HG03097 (cell line): ENCODE measurements at regions not wholly inside any gene's neighbourhood (a gene's known extent, or its start where the extent isn't known, plus 50 kb on each side); places are given as distances from the start of the nearest gene placed in this dataset.

Experiments used
- ATAC-seq: cut with Tn5 transposase; IDR thresholded peaks from one replicate; pipeline ENCODE4 v1.9.1; 2021; ENCODE audit not compliant: unreplicated experiment, low FRiP score

DNA sequence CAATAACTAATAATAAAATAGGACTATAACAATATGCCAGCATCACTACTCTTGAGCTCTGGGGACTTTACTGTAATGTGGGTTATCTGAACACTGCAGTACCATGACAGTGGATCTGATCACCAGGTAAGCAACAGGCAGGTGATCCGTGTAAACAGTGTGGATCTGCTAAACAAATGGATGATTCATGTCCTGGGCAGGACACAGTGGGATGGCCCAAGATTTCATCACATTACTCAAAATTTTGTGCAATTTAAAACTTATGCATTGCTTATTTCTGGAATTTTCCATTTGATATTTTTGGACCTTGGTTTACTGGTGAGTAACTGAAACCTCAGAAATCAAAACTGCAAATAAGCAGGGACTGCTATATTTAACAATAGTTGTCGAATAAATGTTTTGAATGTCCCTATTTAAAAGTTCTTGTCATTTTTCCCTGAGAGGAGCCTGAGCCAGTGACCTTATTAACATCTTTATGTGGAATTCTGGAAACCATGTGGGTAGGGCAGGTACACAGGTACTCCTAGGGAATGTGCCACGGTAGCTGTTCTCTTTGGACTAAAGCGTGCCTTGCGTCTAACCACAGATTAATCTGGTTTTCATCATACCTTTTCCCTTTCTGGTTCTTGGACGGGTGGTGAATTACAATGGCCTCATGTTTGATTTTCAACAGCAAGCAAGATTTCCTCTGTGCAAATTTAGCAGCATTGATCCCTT is 214.5 kb upstream of the SASH1 start:
- no peak for ATAC-seq

DNA sequence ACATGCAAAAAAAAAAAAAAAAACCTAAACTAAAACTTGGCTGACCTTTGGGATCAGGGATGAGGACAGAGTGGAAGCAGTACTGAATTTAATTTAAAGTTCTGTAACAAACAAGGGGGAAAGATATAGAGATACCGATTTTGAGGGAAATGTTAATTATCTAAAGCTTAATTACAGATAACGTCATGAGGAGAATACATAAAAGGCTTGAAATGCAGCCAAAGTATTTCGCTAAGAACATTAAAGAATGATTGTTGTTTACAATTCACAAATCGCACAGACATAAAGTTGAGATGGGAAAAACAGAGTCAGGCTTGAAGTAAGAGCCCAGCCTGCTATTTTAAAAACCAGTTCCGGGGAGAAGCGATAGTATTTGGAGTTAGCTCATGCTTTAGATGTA is 208.0 kb upstream of the SASH1 start:
- ATAC-seq = no peak

DNA sequence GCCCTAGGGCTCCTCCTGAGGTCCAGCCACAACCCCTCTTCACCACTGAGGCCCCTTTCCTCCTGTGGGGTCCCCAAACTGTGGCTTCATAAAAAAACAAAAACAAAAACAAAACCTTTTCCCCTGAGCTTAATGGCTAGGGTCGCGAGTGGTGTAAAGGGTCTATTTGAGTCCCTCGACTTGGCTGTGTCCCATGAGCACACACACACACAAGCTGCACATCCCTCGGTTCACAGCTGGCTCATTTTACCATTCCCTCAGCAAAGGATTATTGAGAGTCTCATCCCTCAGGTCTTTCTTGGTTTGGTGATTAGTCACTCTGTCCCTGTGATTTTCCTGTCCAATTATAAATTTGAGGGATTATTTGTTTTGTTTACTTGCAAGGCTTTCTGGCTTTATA is 206.1 kb upstream of the SASH1 start:
- no peak for ATAC-seq

DNA sequence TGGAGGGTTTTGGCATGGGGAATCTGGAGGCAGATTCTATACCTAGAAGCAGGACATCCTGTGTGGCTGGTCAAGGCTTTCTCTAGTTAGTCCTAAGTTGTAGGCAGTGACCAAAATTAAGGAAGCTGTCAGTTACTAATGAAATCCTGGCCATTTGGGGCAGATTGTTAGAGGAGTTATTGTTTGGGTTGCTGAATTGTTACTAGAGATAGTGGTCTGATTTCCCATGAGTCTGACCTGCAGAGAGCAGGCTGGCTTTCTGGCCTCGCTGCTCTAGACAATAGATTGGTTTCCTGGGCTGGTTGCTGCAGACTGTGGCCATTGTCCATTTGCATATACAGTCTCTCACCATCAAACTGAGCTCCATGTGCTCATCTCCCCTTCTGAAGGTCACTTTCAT is 205.0 kb upstream of the SASH1 start:
- ATAC-seq = no peak

DNA sequence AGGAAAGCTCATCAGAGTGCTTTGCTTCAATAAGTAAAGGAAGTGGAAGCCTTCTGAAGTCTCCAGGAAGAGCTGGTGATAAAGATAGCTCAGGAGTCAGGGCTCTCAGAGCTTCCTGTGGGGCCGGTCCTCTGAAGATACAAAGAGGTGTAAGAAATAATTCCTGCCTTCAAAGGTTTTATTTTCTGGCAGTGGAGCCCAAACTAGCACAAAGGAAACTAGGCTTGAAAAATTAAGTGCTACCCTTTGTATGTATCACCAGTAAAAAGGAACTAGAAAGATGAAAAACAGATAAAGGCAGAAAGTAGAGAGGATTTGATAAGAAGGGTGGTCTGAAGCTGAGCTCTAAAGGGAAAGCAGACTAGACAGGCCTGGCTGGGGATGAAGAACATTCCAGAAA is 204.1 kb upstream of the SASH1 start:
- ATAC-seq = no peak

DNA sequence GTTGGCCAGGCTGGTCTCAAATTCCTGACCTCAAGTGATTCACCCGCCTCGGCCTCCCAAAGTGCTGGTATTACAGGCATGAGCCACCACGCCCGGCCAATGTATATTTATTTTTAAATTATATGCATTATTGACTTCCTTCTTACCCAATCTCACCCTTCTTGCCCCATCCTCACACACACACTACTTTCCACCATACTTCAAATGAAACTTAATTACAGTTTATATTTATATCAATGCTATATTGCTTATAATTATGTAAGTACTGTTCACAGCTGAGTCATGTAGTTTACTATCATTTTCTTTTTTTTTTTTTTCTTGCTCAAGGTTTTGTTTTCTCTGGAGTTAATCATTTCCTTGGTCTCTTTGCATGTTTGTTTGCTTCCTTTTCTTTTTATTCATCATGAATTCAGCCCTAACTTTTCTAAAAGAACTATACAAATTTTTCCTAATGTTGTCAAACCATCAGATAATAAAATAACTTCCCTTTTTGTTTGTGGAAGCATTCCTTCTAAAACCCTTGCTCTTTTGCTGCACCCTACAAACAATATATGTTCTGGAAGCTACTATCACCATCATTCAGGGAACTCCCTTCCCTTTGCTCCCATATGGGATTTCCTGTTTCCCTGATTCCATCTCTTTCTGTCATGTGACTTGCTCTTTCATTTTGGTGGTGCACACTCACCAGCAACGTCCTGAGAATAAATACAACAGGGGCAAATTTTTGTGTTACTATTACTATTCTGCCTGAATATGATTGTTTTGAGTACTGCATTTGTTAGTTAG is 201.7 kb upstream of the SASH1 start:
- ATAC-seq = no peak

DNA sequence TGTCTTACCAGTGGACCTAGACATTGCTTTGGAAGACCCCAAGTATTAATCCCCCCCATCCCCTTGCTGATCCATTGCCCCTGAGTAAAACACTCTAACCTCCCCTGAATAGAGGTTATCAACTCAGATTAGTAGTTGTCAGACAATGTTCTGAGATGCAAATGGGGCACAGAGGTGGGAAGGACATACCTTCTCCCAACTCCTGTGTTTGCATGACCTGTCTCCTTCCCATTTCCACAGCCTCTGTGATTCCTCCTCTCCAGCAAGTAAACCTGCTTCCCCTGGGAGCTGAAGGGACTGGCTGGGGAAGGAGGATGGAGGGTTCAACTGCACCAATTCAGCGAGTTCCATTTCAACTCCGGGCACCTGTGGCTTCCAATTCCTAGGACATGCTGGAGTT is 199.8 kb upstream of the SASH1 start:
- ATAC-seq = no peak

DNA sequence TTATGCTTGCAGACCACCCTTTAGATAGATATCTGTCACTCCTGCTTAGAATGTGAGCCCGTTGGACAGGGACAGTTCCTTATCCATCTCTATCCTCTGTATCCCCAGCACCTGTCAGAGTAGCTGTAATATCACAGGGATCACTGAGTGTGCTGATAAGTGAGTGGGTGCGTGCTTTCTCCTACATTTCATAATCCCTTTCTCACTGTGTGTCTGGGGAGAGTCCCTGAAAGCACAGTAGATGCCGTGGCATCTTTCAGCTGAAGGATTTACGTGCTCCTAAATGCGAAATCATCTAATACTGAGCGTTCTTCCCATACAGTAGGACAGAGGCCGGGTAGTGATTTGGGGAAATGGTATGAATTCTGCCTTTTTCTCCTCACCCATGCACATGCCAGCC is 198.9 kb upstream of the SASH1 start:
- ATAC-seq = no peak

DNA sequence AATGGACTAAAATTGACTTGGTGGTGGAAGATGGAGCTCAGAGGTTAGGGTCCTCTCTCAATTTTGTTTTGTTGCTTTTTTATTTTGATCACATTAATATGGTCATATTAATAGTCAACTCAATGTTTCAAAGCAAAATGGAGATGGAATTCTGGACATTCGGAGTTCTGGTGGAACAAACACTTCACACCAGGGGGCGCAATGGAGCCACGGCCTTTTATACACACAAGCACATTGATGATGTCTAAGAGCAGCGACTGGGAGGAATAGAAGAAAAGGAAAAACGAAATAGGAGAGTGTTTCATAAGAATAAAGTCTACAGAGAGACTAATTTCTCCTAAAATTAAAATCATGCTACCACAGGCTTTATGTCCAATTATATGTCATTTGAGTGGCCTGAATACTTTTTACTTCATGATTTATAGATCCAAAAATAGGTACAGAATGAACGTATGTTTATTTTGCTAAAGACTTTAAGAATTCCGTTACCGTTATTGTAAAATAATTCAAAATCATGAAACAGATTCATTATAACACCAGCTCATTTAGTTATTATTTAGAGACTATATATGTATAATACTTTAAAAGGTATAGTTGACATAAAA is 197.6 kb upstream of the SASH1 start:
- ATAC-seq = peak; percentile 57

DNA sequence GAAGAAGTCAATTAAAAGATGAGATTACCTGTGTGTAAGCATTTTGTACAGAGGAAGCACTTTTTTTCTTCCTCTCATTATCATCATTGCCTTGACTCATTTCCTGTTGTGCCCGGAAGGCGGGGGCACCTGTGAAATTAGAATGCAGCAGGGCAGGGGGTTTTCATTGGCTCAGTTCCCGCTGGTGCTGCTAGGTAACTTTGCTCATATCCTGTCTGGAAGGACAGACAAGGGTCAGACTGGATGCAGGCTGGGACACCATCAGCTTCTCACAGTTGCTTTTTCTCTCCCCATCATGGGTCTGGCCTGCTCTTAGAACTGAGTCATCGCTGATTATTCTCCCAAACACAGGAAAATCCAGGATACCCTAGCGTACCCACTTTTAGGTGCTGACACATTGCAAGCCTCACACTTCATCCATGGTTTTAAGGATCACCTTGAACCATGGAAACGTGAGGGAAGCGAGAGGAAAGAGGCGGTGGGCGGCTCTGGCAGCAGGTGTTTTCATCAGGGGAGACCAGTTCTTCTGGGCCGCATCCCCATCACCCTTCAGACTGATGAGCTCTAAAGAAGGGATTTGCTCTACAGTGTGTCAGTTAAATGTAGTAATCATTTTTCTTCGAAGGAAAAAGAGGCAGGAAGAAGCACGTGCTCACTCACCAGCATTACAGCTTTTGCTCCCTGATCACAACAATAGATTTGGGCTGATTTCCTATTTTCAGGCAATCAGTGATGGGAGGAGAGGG is 195.7 kb upstream of the SASH1 start:
- no peak for ATAC-seq

DNA sequence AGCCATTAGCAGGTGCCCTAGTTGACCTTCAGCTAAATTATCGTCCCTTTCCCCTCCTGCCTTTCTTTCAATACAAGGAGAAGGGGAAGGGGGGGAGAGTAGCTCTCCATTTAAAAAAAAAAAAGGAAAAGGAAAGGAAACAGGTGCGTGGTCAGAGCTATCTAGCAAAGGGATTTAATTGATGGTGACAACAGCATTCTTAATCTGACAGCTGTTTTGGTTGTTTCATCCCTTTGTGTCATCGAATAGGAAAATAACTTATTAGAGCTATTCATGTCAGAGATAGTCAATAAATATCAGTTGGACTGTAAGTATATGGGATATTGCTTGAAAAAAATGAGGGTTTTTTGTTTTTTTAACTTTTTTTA is 195.2 kb upstream of the SASH1 start:
- no peak for ATAC-seq

DNA sequence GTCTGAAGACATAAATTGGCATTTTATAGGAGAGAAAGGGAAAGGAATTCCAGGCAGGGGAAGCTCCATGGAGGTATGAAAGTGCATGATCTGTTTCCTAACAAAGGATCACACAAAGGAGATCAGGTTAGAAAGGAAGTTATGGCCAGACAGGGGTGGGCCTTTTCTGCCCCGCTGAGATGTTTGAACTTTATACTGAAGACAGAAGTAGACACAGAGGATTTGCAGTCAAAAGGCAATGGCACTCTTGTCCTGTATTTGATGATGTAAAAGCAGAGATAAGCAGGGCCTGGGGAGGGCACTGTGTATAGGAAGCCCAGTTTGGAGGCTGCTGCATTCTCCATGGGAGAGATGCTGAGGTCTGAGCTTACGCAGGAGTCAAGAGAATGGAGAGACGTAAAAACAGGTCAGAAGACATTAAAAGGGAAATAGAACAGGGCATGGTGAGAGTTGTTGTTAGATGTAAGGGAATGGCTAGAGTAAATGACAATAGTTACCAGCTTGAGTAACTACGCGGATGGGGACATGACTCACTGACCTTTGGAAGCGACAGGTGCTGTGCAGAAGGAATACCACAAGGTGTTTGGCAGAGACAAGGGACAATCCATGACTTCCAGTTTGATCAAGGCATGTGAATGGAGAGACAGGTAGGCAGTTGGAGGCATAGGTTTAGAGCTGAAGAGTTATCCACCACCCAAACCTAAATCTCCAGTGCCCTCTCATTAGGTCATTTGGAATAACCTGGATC is 190.6 kb upstream of the SASH1 start:
- ATAC-seq = no peak

DNA sequence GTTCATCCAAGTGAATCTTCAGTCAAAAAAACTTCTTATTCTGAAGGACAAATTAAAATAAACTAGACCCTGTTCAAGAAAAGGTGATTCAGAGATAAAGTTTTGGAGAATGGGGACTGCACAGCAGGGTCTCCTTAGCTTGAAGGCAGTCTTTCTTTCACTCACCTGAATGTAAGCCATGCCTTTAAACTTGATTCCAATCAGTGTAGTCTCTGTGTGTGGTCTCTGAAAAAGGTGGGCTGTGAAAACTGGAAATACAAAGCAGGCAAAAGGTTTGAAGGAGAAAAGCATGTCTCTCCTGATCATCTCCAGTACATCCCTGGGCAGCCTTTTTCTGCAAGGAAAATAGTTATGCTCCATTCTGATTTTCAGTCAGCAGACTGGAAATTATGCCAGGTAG is 188.0 kb upstream of the SASH1 start:
- ATAC-seq = no peak

DNA sequence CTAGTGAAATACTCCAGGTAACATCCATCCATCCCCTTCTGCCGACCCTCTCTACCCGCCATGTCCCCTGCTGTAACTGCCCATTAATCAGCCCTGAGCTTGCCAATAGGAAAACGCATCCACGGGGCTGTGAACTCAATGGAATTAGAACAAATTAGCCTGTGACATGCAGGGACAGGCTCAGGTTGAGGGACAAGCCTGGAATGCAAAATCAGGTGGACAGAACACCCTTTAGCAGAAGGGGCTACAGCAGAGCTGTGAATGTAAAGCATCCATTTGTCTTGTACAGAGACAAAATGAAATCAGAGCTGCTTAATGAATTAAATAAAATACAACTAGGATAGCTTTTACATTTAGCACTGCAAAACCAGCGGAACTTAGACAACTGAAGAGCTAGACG is 187.3 kb upstream of the SASH1 start:
- ATAC-seq = no peak

DNA sequence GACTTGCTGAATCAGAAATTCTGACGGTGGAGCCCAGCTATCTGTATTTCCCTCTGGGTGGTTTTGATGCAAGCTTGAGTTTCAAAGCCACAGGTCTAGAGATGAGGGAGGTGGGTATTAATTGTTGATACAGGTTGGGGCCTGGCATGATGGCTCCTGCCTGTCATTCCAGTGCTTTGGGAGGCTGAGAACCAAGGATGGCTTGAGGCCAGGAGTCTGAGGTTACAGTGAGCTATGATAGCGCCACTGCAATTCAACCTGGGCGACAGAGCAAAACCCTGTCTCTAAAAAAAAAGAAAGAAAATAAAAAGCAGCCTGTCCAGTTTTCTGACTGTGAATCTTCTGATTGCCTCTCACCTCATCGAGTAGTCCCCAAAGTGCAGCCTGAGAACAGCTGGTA is 184.8 kb upstream of the SASH1 start:
- ATAC-seq = no peak

DNA sequence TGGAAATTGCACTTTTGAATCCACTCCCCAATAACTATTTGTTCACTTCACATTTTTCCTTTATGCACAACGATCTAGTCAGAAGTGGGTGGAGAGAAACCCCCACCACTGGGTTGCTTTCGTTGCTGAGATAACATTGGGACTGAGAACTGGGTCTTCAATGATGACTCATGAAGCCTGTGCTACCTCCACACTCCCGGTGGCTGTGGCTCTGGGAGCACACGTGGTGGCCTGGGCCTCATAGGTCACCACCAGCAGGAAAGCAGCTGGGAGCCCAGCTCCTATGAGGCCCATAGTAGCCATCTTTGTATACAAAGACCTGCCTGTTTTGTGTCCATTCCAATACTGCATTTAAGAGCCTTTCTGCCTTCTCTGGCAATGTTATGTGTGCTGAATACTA is 178.0 kb upstream of the SASH1 start:
- ATAC-seq = no peak

DNA sequence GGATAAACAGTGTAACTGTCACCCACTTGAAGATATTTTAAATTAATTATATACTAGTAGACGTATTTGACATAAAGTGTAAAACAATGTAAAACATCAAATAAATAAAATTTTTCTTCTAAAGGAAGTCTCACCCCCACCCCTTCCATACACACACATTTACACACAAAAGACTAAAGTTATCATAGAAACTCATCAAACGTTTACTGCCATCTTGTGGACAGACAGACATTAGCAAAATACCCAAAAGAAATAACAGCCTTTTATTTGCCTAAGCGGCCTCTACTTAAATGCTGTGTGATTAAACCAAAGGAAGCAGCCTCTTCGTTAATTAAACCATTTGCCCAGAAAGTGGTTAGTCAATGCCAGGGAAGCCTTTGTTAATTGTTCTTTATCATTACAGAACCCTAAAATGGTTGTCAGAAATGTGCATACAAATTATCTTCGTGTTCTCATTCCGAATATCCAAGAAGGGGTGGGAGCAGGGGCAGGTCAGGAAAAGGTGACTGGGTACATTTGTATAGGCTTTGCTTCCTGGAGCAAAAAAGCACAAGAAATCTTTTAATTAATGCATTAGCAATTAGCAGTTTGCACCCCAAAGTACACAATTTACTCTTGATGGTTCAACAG is 176.2 kb upstream of the SASH1 start:
- no peak for ATAC-seq

DNA sequence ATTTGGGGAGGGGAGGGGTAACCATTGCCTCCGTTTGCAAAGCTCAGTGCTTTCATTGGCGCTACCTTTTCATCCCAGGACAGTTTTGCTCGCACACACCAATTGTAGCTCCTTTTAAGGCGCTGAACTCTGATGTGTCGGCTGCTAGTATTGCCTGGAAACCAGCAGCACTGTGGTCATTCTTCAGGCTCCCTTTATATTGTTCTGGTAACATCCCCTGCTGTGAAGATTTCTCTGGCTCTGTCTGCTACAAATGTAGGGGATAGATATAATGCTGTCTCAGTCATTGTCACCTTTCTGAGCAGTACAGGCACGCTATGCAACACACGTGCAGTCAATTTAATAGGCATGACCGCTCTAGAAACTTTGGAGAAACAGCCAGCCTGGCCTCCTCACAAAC is 172.9 kb upstream of the SASH1 start:
- ATAC-seq = no peak

DNA sequence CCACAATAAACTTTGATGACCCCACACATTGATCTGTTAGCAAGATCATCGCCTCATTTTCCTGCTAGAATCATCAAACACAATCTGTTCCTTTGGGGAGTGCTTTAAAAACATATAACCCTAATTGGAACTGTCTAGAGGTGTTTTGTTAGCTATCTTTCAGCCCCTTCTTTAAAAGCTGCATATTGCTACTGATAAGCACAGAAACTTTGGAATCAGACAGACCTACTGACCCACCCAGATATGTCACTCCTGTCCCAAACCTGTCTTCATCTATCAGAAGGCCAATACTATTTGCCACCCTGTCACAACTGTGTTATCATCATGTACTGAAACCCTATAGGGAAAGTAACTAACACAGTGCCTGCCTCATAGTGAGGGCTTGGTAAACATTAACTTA is 172.4 kb upstream of the SASH1 start:
- no peak for ATAC-seq

DNA sequence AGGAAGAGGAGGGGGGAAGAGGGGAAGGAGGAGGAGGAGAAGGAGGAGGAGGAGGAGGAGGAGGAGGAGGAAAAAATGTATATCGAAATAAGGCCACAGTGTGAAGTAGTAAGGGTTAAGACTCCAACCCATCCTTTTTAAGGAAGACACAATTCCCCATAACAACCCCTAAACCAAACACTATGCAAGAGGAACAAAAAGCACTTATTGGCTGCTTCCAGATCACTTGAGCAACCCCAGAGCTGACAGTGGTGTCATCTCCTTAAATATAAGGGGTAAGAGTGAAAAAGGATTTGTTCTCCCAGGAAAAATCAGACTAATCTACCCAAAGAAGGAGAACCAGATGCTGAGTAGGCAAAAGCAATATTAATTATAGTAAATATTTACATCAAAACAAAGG is 169.1 kb upstream of the SASH1 start:
- no peak for ATAC-seq
